Left colon (tissue), 2 donors: ENCODE measurements at regions not wholly inside any gene's neighbourhood (a gene's known extent, or its start where the extent isn't known, plus 50 kb on each side); places are given as distances from the start of the nearest gene placed in this dataset.

Experiments
- ATAC-seq: fragments of 200-7000 bp; cut with Tn5 transposase; one replicate; pipeline ENCODE4 v1.9.1; 2020; ENCODE audit warnings: mild to moderate bottlenecking, moderate library complexity
- DNase-seq, 2 donors: peaks; one replicate each; pipeline ENCODE4 v3.0.0-alpha.2; 2020
- intact Hi-C, 2 donors: fragments of 100-400 bp; cut with DNase I in 1 of 2; cut with micrococcal nuclease in 1 of 2; formaldehyde crosslinking; loops; one replicate each; pipeline versions ENCODE4 v1.11.2 to v1.14.0; 2022; cut with DNase I, micrococcal nuclease
- donor health status: DM: no; HTN: no; CAD: no.
- donor health status: DM: yes; HTN: yes; CAD: no.

- ATAC-seq (no peak), DNase-seq (no peak)
- intact Hi-C loops, result no loop called here
These were observed 124.8 kb upstream of the LARP1 start for GRCh38 chr5:154630410-154630809.

DNA sequence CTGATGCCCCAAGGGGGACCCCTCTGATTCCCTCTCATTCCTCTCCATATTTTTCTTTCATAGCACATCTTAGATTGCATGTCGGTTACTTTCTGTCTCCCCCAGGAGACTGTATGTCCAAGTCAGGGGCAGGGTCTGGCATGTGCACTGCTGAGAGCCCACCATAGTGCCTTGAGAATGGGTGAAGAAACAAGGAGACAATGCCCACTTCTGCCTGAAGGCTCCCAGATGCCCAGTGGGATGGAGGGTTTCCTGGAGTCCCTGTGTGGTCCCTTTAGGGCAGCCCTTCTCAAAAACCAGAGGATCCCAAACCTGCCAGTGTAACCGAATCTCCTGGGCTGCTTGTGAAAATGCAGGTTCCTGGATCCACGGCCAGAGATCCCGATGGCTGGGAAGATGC lies 126.5 kb upstream of the LARP1 start:
- no peak for ATAC-seq
- intact Hi-C loops, result no loop called here
- no peak for DNase-seq

DNA sequence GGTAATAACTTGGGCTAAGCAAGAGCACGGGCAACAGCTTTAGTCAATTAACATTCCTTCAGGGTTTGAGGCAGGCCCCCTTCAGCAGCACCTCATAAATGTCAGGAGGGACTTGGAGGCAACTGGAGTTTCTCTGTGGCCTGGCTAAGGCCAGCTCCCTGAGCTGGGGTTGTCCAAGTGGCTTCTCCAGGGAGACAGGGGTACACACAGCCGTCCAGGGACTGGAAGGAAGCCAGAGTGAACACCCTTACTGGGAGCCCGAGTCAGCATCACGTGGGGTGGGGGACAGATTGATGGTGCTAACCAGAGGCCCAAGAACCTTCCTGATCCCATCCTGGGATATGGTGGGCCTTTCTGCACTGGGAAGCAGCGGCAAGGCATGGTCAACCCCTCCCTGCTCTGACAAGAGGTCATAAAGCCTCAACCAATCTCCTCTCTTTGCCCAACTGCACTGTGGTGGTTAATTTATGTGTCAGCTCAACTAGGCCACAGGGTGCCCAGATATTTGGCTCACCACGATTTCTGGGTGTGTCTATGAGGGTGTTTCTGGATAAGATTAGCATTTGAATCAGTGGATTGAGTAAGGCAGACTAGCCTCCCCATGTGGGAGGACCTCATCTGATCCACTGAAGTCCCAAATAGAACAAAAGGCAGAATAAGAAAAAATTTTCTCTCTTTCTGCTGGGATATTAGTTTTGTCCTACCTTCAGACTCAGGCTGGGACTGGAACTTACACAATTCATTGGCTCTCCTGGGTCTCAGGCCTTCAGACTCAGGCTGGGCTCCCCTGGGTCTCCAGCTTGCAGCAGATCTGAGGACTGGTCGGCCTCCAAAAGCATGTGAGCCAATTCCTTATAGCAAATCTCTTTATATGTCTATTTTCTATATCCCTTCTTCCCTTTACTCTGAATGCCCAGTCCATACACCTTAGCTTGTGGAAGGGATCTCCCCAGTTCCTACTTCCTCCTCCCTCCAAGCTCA lies 127.2 kb upstream of the LARP1 start:
- ATAC-seq (no peak), DNase-seq (no peak)
- intact Hi-C loops, result no loop called here

DNA sequence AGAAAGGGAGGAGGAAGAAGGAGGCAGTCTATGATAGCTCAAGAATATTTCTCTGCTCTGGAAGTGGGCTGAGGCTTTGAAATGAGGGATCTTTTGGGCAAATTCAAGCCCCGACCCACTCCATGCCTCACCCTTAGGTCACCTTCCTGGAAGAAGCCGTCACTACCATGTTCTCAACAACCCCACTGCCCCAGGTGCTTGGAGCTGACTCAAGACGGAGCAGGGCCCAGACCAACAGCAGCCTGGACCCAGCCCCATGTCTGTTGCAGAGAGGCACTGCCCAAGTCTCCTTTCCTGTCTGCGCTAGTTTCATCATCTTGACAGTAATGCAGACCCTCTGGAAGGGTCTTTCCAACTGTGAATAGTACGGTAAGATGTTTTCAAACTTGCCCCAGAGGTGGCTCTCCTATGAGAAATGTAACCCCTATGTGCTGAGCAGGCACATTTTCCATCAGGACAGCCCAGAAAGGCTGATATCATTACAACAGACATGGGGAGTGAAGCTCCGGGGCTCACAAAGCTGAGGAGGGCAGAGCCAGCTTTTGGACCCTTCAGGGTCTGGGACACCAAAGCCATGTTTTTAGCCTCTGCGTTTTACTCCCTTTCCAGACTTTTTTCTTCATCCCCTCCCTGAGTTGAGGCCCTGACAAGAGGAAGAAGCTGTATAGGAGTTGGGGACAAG lies 128.2 kb upstream of the LARP1 start:
- DNase-seq, result no peak
- no peak for ATAC-seq
- intact Hi-C loops, result no loop called here

GRCh38 chr5:154625031-154625430 lies 130.1 kb upstream of the LARP1 start:
- ATAC-seq (no peak), DNase-seq (no peak)
- intact Hi-C loops, result no loop called here

DNA sequence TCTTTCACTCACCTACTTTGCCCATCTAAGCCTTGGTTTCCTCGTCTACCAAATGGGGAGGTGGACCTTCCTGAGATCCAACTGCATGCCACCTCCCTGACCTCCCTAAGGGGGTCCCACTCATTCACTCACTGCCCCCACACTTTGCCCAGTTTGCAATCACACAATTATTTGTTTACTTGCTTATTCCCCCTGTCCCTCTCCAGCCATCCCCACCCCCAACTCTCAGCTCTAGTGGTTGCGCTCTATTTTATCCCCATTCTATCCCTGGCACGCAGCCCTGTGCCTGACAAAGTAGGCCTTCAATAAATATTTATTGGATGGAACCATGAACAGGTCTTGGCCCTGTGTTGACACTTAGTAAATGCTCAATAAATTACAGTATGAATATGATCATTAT lies 130.8 kb upstream of the LARP1 start:
- ATAC-seq (no peak), DNase-seq (no peak)
- intact Hi-C loops, result no loop called here

- no peak for DNase-seq
- ATAC-seq, result no peak
- intact Hi-C loops, result no loop called here
These were observed 134.8 kb upstream of the LARP1 start for GRCh38 chr5:154620411-154620810.

- no peak for ATAC-seq
- intact Hi-C loops, result no loop called here
- no peak for DNase-seq
These were observed 136.5 kb upstream of the LARP1 start for GRCh38 chr5:154618696-154619095.

- ATAC-seq, result no peak
- intact Hi-C loops, result no loop called here
- DNase-seq, result no peak
These were observed 136.6 kb upstream of the HAND1 start for GRCh38 chr5:154614595-154614994.

- DNase-seq (no peak), ATAC-seq (no peak)
- intact Hi-C loops, result no loop called here
These were observed 136.1 kb upstream of the HAND1 start for GRCh38 chr5:154614125-154614524.

DNA sequence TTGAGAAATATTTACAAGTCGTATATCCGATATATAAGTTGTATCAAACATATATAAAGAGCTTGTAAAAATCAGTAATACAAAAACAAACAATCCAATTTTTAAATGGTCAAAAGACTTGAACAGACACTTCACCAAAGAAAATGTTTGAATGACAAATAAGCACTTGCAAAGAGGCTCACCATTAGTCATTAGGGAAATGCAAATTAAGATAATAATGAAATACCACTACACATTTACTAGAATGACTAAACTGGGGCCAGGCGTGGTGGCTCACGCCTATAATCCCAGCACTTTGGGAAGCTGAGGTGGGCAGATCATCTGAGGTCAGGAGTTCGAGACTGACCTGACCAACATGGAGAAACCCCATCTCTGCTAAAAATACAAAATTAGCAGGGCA lies 134.6 kb upstream of the HAND1 start:
- no peak for DNase-seq
- intact Hi-C loops, result no loop called here
- no peak for ATAC-seq

GRCh38 chr5:154611341-154611767 lies 133.3 kb upstream of the HAND1 start:
- ATAC-seq (peak; percentile 44), DNase-seq (peak in 1 of 2 donors; percentile 21)
- intact Hi-C loops, result loop anchor here in 1 of 2 donors (2.0 kb wide), 1 partner anchor 145 kb away; no protein-coding TSS in a partner anchor

DNA sequence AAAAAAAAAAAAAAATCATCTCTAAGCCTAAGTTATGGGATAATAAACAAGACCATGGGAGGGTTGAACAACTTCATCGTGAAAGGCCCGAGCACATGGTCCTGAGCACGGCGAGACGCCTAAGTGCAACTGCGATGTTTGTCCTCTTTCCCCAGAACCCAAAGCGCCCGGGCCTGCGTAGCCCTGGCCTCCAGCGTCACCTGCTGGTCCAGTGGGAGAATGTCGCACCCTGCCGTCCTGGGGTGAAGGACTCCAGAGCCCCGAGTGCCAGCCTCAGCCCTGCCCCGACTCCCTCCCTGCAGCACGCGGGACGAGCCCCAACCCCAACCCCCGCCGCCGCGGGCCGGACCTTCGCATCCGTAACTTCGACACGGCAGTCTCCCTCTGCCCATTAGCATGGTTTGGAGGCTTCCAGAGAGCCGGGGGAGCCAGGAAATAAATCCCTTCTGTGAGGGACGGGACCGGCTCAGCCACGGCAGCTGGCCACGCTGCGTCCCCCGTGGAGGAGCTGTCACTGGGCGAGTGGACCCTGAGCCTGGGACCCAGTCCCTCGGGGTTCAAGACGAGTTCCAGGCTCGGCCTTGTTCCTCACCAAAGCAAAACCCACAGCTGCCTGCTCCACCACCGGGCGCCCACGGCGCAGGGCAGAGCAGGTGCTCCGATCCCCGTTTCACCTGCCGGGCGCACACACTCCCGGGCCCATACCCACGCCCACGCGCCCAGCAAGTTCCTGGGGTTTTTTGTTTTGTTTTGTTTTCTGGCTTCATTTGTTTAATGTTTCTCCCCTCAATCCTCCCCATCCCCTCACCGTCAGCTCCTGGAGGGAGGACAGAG lies 132.5 kb upstream of the HAND1 start:
- peak; percentile 56 to 78 for DNase-seq
- intact Hi-C loops, result loop anchor here in 1 of 2 donors (2.0 kb wide), 1 partner anchor 144 kb away; no protein-coding TSS in a partner anchor
- peak; percentile 98 for ATAC-seq

DNA sequence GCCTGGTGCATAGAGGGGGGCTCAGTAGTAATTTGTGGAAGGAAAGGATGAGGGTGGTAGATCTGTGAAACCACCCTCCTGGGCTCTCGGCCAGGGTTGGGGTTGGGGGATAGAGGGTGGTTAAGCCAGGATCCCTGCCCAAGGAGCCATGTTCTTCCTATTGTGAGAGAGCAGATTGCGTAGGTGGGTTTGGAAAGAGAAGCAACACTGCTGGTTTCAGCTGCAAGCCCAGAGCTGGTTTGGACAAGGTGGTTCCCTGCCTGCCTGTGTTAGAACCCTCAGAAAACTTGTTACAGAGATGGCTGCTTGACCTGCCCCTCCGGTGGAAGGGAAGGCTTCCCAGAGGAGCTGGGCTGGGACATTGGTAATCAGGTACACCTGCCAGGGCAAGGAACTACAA lies 131.2 kb upstream of the HAND1 start:
- DNase-seq (no peak), ATAC-seq (no peak)
- intact Hi-C loops, result no loop called here

DNA sequence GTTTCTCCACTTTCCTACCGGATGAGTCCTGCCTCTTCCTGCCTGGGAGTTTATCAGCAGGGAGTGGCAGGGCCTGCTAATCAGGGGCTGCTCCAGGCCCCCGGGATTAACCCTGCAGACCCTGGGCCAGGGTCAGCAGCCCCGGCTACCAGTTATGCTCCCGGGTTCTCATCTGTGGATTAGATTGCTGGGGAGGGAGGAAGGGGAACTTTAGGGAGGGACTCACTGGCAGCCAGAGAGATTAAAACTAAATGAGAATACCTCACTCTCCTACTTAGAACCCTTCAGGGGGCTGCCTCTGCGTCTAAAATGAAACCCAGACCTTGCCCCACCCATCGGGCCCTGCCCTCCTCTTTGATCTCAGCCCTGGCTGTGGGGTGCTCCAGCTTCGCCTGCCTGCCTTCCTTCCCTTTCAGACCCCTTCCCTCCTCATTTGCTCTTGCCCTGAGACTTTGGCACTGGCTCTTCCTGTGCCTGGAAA lies 130.5 kb upstream of the HAND1 start:
- ATAC-seq (no peak), DNase-seq (no peak)
- intact Hi-C loops, result no loop called here

- ATAC-seq, result no peak
- intact Hi-C loops, result no loop called here
- DNase-seq, result no peak
These were observed 129.7 kb upstream of the HAND1 start for GRCh38 chr5:154607746-154608145.

- DNase-seq (no peak), ATAC-seq (no peak)
- intact Hi-C loops, result no loop called here
These were observed 128.2 kb upstream of the HAND1 start for GRCh38 chr5:154606246-154606645.

GRCh38 chr5:154603953-154604679 lies 126.1 kb upstream of the HAND1 start:
- DNase-seq, result peak; percentile 11 to 42
- intact Hi-C loops, result no loop called here
- no peak for ATAC-seq
